Caco-2 (cell line): ENCODE measurements at regions not wholly inside any gene's neighbourhood (a gene's known extent, or its start where the extent isn't known, plus 50 kb on each side); places are given as distances from the start of the nearest gene placed in this dataset.

ENCODE experiments used
- BruUV-seq: library from RNA; stranded (reverse); fragments of 400-500 nt; replicated peaks from 2 replicates; lab custom pipeline; 2021; lab: Mats Ljungman, UMichigan
- CTCF ChIA-PET: fragments of 300-600 bp; sonication (Branson Sonifier 250); formaldehyde crosslinking; loops from one replicate; lab custom pipeline; 2022; ENCODE audit warnings: antibody characterized with exemption; lab: Charles Lee
- POLR2A ChIA-PET: fragments of 300-600 bp; sonication (Branson Sonifier 250); formaldehyde crosslinking; loops from one replicate; lab custom pipeline; 2022; ENCODE audit warnings: antibody characterized with exemption; lab: Charles Lee
- DNase-seq, 2 experiments: peaks; one replicate each; pipeline versions ENCODE4 v3.0.0 to v3.0.0-alpha.2; 2020 to 2022
- H3K27me3 ChIP-seq: replicated peaks from 2 replicates; pipeline ENCODE4 v1.6.0; 2011; ENCODE audit warnings: low read length; ENCODE audit not compliant: control insufficient read depth, insufficient read depth
- H3K36me3 ChIP-seq: 2 replicates; pipeline ENCODE4 v1.5.1; 2011; ENCODE audit warnings: low read length; ENCODE audit not compliant: control insufficient read depth, insufficient read depth
- H3K4me1 ChIP-seq: fragments of 250-450 bp; sonication (Bioruptor Pico); 2 replicates; pipeline ENCODE4 v1.5.1; 2020; ENCODE audit warnings: mild to moderate bottlenecking
- H3K4me3 ChIP-seq: 2 replicates; pipeline ENCODE4 v1.5.1; 2011; ENCODE audit warnings: low read depth, mild to moderate bottlenecking, control low read depth, low read length
- H3K9me3 ChIP-seq: fragments of 250-450 bp; sonication (Bioruptor Pico); 2 replicates; pipeline ENCODE4 v1.5.1; 2020; ENCODE audit warnings: mild to moderate bottlenecking, moderate library complexity
- H3K27ac Mint-ChIP-seq: one replicate; pipeline ENCODE4 v1.8.0; 2022; ENCODE audit warnings: mixed read lengths; ENCODE audit not compliant: unreplicated experiment
- H3K27me3 Mint-ChIP-seq: one replicate; pipeline ENCODE4 v1.8.0; 2022; ENCODE audit warnings: mixed read lengths; ENCODE audit not compliant: insufficient read depth, unreplicated experiment
- H3K36me3 Mint-ChIP-seq: one replicate; pipeline ENCODE4 v1.8.0; 2022; ENCODE audit warnings: mild to moderate bottlenecking, mixed read lengths; ENCODE audit not compliant: insufficient read depth, unreplicated experiment
- H3K4me1 Mint-ChIP-seq: one replicate; pipeline ENCODE4 v1.8.0; 2022; ENCODE audit warnings: low read depth, mixed read lengths; ENCODE audit not compliant: unreplicated experiment
- H3K4me3 Mint-ChIP-seq: one replicate; pipeline ENCODE4 v1.8.0; 2022; ENCODE audit warnings: mild to moderate bottlenecking, moderate library complexity, mixed read lengths; ENCODE audit not compliant: unreplicated experiment
- H3K9me3 Mint-ChIP-seq: one replicate; pipeline ENCODE4 v1.8.0; 2022; ENCODE audit warnings: mixed read lengths; ENCODE audit not compliant: unreplicated experiment
- intact Hi-C: fragments of 100-400 bp; cut with micrococcal nuclease; formaldehyde crosslinking; loops from one replicate; pipeline ENCODE4 v1.10.0; 2022; ENCODE audit not compliant: unreplicated experiment
- TF ChIP-seq, protein P1 (sequence below), 2 experiments: fragments of 200-600 bp in 1 of 2; IDR thresholded peaks; 1 replicate in 1 of 2; 2 replicates in 1 of 2; pipeline versions ENCODE4 v1.5.1 to v1.8.0; 2011 to 2022; ENCODE audit warnings: antibody characterized with exemption in 1 of 2, control low read depth in 1 of 2, inconsistent platforms in 1 of 2, low read depth in 1 of 2, low read length in 1 of 2, mild to moderate bottlenecking in 1 of 2, moderate library complexity in 1 of 2; ENCODE audit not compliant: insufficient read depth in 1 of 2, severe bottlenecking in 1 of 2, unreplicated experiment in 1 of 2

DNA sequence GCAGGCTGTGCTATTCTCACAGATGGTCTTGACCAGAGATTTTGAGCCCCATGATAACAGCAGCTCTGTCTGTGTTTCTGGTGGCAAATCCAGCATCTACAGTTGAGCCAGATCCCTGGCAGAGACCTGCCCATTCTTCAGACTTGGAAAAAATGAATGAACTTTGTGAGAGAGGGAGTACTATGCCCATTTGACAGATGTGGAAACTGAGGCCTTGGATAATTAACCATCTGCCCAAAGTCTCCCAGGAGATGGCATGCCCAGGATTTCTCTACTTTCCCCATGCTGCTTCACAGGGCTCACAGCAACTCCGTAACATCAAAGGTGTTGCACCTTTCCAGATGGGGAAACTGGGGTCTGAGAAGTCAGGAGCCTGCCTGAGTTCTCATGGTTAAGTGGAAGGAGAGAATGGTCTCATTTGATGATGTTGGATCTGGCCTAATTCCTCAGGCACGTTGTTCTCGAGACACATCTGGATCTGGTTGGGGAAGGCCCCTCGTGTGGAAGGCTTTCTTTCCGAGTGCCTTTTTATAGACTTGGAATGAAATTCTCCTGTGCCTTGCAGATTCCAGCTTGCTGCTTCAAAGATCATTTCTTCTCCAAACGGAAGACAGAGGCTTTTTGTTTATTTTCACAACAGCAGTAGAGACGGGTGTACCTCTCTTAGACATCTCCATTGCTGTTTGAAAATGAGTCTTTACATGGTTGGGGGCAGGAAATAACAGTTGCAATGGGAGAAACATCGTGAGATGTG is 73.3 kb upstream of the STX18 start:
- POLR2A ChIA-PET = no interaction called here
- Histone ChIP-seq H3K4me1 (no peaks in the 10 kb centered on the region), H3K36me3 (no peaks in the 10 kb centered on the region), H3K9me3 (no peaks in the 10 kb centered on the region), H3K4me3 (no peak overlapping the region), H3K27me3 (no peaks in the 10 kb centered on the region)
- BruUV-seq = no TSS peak
- CTCF ChIA-PET = no interaction called here
- Mint-ChIP-seq H3K4me1 (no peaks in the 10 kb centered on the region), H3K36me3 (no peaks in the 10 kb centered on the region), H3K27me3 (no peaks in the 10 kb centered on the region), H3K27ac (no peak overlapping the region), H3K4me3 (no peak overlapping the region), H3K9me3 (no peaks in the 10 kb centered on the region)
- DNase-seq = no peak
- TF ChIP-seq, protein P1, sequence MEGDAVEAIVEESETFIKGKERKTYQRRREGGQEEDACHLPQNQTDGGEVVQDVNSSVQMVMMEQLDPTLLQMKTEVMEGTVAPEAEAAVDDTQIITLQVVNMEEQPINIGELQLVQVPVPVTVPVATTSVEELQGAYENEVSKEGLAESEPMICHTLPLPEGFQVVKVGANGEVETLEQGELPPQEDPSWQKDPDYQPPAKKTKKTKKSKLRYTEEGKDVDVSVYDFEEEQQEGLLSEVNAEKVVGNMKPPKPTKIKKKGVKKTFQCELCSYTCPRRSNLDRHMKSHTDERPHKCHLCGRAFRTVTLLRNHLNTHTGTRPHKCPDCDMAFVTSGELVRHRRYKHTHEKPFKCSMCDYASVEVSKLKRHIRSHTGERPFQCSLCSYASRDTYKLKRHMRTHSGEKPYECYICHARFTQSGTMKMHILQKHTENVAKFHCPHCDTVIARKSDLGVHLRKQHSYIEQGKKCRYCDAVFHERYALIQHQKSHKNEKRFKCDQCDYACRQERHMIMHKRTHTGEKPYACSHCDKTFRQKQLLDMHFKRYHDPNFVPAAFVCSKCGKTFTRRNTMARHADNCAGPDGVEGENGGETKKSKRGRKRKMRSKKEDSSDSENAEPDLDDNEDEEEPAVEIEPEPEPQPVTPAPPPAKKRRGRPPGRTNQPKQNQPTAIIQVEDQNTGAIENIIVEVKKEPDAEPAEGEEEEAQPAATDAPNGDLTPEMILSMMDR (IDR thresholded peaks at IDR 0.05; ENCODE audit: insufficient read depth in 1 of 2, low read depth in 1 of 2, low read length in 1 of 2, severe bottlenecking in 1 of 2, unreplicated experiment in 1 of 2) = no peak
- intact Hi-C loops = no loop called here

DNA sequence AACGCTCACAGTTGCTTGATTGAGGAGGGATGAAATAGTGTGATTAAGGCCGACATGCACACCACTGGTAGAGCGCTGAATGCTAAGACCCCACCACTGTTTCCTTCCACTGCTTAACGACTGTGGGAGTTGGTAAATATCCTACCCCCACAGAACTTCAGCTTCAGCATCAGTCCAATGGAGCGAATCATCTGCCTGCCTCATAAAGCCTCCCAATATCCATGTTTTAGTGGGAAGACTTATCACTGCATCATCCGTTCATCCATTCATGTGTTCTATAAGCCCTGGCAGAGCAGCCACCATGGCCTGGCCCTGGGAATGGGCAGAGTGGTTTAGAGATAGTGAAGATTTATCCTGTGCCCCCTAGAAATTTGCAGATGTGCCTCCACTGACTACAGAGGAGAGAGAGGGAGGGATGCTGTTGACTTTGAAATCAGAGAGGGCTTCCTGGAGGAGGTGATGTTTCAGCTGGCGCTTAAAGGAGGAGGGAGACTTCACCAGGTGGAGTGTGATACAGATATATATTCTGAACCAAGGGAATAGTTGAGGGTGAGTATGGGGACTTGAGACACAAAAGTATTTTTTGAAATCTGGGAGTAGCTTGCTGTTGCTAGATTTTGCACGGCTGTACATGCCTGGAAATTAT is 71.9 kb upstream of the STX18 start:
- no peak overlapping the region for H3K4me3 ChIP-seq
- CTCF ChIA-PET = no interaction called here
- H3K9me3 ChIP-seq = no peaks in the 10 kb centered on the region
- H3K27me3 ChIP-seq = no peaks in the 10 kb centered on the region
- H3K4me3 Mint-ChIP-seq = no peak overlapping the region
- BruUV-seq = no TSS peak
- TF ChIP-seq, protein P1 (IDR thresholded peaks at IDR 0.05; ENCODE audit: insufficient read depth in 1 of 2, low read depth in 1 of 2, low read length in 1 of 2, severe bottlenecking in 1 of 2, unreplicated experiment in 1 of 2) = no peak
- H3K9me3 Mint-ChIP-seq = no peaks in the 10 kb centered on the region
- no peaks in the 10 kb centered on the region for H3K36me3 Mint-ChIP-seq
- H3K27me3 Mint-ChIP-seq = no peaks in the 10 kb centered on the region
- no peaks in the 10 kb centered on the region for H3K36me3 ChIP-seq
- POLR2A ChIA-PET = no interaction called here
- H3K4me1 ChIP-seq = no peaks in the 10 kb centered on the region
- DNase-seq = no peak
- no peaks in the 10 kb centered on the region for H3K4me1 Mint-ChIP-seq
- H3K27ac Mint-ChIP-seq = no peak overlapping the region
- intact Hi-C loops = no loop called here

DNA sequence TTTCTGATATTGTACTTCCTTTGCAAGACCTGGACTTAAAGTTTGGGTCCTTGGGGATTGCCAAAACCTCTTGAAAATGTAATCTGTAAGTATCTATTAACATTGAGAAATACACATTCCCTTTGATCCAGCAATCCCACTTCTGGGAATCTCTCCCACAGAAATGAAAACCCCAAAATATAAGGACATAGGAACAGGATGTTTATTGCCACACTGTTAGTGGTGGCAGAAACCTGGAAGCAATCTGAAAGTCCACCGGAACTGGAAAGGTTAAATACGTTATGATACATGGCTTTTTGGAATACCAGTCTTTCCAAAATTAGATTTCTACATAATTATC is 71.2 kb upstream of the STX18 start:
- no peaks in the 10 kb centered on the region for H3K27me3 Mint-ChIP-seq
- CTCF ChIA-PET = no interaction called here
- Histone ChIP-seq H3K9me3 (no peaks in the 10 kb centered on the region), H3K4me3 (no peak overlapping the region), H3K36me3 (no peaks in the 10 kb centered on the region), H3K27me3 (no peaks in the 10 kb centered on the region), H3K4me1 (no peaks in the 10 kb centered on the region)
- TF ChIP-seq, protein P1 (IDR thresholded peaks at IDR 0.05; ENCODE audit: insufficient read depth in 1 of 2, low read depth in 1 of 2, low read length in 1 of 2, severe bottlenecking in 1 of 2, unreplicated experiment in 1 of 2) = no peak
- H3K4me3 Mint-ChIP-seq = no peak overlapping the region
- no peak overlapping the region for H3K27ac Mint-ChIP-seq
- intact Hi-C loops = no loop called here
- H3K4me1 Mint-ChIP-seq = no peaks in the 10 kb centered on the region
- H3K36me3 Mint-ChIP-seq = no peaks in the 10 kb centered on the region
- H3K9me3 Mint-ChIP-seq = no peaks in the 10 kb centered on the region
- BruUV-seq = no TSS peak
- DNase-seq = no peak
- POLR2A ChIA-PET = no interaction called here
